Esophagus mucosa (tissue), 1 donor: ENCODE measurements at regions not wholly inside any gene's neighbourhood (a gene's known extent, or its start where the extent isn't known, plus 50 kb on each side); places are given as distances from the start of the nearest gene placed in this dataset.
"Not testable (repeated sequence)": the region's sequence is repeated elsewhere in the genome, so short reads cannot be mapped to it uniquely, and the experiment has no call there.

ENCODE experiments used
- ATAC-seq: fragments of 200-7000 bp; cut with Tn5 transposase; one replicate; pipeline ENCODE4 v1.9.1; 2020
- donor health status: DM: yes; HTN: yes; CAD: no.

DNA sequence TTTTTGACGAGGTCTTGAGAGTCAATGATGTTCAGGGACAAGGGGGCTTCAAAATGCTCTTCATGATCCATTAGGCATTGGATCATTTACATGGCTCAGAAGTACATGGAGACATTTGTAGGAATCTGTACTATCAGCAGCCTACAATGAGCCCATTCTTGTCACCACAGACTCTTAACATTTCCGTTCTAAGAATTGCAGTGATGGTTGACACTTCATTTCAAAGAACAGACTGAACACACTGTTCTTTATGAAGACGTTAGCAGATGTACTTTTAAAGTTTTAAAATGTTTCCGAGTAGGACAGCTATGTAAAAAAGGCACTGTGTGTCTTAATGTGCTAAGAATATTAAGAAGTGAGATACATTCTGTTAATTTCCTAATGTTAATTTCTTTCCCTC is 97.3 kb upstream of the GOT2 start:
- no peak for ATAC-seq

DNA sequence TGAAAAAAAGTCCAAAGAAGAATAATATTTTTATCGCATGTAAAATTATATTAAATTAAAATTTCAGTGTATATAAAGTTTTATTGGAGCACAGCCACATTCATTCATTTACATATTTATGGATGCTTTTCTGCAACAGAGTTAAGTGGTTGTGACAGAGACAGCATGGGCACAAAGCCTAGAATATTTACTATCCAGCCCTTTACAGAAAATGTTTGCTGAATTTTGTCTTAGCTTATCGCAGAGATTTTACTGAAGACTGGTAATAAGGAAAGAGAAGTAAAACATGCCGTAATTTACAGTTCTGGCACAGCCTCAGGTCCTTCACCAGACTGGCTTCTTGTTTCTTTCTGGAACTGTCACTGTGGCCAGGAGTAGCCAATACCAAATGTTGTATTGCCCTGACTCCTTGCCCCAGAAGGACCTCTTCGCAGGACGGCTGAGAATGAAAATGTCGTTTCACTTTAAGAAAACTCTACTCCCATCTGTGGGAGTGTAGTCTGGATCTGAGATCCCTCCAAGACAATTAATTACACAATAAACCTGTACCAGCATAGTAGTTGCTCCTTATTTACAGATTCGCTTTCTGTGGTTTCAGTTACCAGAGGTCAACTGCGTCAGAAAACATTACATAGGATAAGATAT is 94.9 kb upstream of the GOT2 start:
- no peak for ATAC-seq

DNA sequence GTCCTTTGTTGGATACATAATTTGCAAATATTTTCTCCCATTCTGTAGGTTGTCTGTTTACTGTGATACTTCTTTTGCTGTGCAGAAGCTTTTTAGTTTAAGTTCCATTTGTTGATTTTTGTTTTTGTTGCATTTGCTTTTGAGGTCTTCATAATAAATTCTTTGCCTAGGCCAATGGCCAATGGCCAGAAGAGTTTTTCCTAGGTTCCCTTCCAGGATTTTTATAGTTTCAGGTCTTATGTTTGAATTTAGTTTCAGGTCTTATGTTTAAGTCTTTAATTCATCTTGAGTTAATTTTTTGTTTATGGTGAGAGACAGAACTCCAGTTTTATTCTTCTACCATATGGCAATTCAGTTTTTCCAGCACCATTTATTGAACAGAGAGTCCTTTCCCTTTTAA is 90.1 kb upstream of the GOT2 start:
- no peak for ATAC-seq

GRCh38 chr16:58821886-58822285 is 87.8 kb upstream of the GOT2 start:
- no peak for ATAC-seq

DNA sequence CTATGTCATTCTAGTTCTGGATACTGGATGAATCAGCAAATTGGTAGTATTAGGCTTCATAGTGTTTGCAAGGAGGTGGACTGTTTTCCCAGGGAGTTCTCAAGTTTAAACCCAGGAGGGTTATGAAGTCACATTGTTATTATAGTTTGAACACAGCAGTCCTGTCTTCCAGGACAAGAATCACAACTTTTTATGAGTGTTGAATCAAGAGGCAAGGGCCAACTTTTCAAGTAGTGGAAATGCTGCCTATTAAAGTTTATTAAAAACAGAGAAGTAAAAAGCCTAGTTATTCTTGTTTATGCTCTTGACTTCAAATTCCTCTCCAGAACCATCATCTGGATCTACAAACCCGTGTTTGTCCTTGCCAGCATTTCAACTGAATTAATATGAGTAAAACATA is 86.3 kb upstream of the GOT2 start:
- no peak for ATAC-seq

DNA sequence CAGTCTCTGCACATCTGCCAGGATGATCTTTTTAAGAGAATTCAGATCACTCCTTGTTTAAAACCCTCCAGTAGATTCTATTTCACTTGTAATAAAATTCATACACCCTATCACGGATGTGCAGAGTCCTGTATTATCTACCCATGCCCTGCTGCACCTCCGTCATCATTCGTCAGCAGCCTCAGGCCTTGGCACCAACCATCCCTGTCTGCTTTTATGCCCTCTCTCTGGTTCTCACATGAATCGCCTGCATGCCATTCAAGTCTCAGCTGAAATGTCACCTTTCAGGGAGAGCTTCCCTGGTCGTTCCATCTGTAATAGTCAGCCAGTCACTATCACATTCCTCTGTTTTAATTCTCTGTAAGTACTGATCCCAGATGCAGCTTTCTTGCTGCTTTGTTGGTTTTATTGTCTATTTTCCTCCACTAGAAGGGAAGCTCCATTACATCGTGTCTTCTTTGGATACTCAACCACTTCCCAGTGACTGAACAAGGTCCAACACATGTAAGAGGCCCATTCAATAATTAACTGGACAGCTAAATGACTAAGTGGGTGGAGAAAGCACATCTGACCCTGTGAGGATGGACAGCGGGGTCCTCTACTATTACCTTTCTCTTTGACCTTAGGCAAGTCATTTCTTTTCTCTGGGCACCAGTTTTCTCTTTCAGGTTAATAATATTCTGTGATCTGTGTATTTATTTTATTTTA is 81.2 kb upstream of the GOT2 start:
- peak; percentile 77 for ATAC-seq

- peak; percentile 62 for ATAC-seq
These were observed 80.3 kb upstream of the GOT2 start for GRCh38 chr16:58814348-58814801.

DNA sequence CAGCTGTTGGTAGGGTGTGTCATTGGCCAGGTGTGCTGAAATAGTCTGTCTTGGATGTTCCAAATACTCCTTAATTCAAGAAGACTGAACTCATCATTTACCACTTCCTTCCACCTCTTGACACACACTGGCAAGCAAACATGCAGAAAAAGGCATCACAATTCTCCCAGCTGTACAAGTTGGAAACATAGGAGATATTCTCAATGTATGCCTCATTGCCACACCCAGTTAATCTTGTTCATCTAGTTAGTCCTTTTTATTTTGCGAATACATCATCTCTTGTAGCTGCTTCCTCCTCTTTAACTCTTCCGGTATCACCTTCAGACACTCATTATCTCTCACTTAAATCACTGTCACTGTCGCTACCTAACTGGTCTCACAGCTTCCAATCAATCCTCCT is 75.1 kb upstream of the GOT2 start:
- peak; percentile 91 for ATAC-seq

DNA sequence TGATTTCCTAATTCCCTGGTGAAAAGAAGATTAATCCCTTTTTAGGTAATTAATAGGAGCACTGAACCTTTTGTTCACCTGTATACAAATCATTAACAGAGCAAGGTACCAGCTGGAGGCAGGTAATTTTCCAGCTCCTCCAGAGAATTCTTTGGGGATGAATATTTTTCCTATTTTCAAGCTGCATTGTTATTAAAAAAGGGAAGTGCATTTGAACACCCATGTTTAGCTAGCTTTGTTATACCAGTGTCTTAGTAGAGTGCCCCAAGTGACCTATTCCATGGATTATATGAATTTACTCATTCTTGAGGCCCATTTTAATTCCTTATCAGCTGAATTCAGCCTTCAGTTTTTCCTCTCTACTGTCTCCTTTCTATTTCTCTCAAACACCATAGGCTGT is 73.2 kb upstream of the GOT2 start:
- no peak for ATAC-seq

GRCh38 chr16:58801838-58802237 is 67.7 kb upstream of the GOT2 start:
- no peak for ATAC-seq

GRCh38 chr16:58797137-58797801 is 63.2 kb upstream of the GOT2 start:
- no peak for ATAC-seq

DNA sequence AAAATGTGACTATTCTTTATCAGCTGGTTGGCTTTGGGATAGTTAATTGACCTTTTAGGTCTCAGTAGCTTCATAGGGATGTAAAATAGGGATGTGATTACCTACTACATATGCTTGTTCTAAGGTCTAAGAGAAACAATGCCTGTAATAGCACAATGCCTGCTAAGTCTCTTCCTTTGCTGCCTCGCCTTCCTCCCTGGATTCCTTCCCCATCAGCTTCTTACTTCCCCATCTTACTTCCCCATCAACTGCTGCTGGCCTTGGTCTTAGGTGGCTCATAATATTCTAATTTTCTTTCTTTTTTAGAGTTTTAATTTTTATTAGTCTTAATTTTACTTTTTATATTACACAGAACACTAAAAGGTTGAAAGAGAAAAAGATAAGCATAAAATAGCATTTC is 59.2 kb upstream of the GOT2 start:
- ATAC-seq = no peak

- ATAC-seq = no peak
These were observed 58.1 kb upstream of the GOT2 start for GRCh38 chr16:58792188-58792587.

DNA sequence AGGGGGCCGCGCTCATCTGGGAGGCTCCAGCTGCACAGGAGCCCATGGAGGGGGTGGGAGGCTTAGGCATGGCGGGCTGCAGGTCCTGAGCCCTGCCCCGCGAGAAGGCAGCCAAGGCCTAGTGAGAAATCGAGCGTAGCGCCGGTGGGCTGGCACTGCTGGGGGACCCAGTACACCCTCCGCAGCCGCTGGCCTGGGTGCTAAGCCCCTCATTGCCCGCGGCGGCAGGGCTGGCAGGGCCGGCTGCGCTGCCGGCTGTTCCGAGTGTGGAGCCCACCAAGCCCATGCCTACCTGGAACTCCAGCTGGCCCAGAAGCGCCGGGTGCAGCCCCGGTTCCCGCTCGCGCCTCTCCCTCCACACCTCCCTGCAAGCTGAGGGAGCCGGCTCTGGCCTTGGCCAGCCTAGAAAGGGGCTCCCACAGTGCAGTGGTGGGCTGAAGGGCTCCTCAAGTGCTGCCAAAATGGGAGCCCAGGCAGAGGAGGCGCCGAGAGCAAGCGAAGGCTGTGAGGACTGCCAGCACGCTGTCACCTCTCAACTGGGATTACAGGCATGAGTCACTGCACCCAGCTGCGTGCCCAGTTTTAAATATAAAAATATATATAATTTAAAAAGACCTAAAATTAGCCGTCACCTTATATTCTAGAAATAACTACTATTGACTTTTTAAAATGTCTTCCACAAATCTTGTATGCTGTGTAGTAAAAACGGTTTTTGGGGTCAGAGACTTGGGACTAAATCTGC is 56.9 kb upstream of the GOT2 start:
- ATAC-seq = not testable (repeated sequence)

- ATAC-seq = no peak
These were observed 55.2 kb upstream of the GOT2 start for GRCh38 chr16:58789351-58789750.
